ENCODE measurements at regions not wholly inside any gene's neighbourhood (a gene's known extent, or its start where the extent isn't known, plus 50 kb on each side); places are given as distances from the start of the nearest gene placed in this dataset.

DNA sequence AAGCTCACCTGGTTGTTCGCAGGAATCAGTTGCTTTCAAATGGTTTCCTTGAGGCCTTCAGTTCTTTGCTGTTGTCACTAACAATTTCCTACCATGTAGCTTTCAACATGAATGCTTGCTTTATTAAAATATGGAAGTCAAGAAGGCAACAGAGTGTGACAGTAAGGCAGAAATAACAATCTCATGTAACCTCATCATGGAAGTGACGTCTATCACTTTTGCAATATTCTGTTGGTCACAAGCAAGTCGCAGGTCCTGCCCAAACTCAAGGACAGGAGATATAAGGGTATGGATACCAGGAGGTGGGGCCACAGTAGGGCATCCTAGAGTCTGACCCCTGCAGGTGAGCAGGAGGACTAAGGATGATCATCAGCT lies 296.8 kb upstream of the ZP4 start:
- TF ChIP-seq POLR2AphosphoS5 (IDR thresholded peaks at IDR 0.05) (no peak), EP300 (IDR thresholded peaks at IDR 0.05) (no peak)

All from upper lobe of left lung (tissue), 4 donors.